Subcutaneous abdominal adipose tissue (tissue), 5 donors: ENCODE measurements at regions not wholly inside any gene's neighbourhood (a gene's known extent, or its start where the extent isn't known, plus 50 kb on each side); places are given as distances from the start of the nearest gene placed in this dataset.

Experiments used
- H3K27ac ChIP-seq: one replicate; pipeline ENCODE4 v1.7.0; 2013; ENCODE audit warnings: low read depth, mild to moderate bottlenecking, inconsistent platforms, low read length, moderate library complexity
- H3K27me3 ChIP-seq, 5 donors: one replicate each; pipeline ENCODE4 v1.7.0; 2013; ENCODE audit warnings: low read length in 5 of 5, inconsistent platforms in 1 of 5; ENCODE audit not compliant: control insufficient read depth in 5 of 5, insufficient read depth in 4 of 5
- H3K36me3 ChIP-seq, 5 donors: one replicate each; pipeline ENCODE4 v1.7.0; 2013; ENCODE audit warnings: low read length in 5 of 5; ENCODE audit not compliant: control insufficient read depth in 5 of 5, insufficient read depth in 5 of 5
- H3K4me1 ChIP-seq, 5 donors: one replicate each; pipeline ENCODE4 v1.7.0; 2013; ENCODE audit warnings: low read length in 5 of 5, mild to moderate bottlenecking in 3 of 5, moderate library complexity in 1 of 5; ENCODE audit not compliant: control insufficient read depth in 5 of 5, insufficient read depth in 5 of 5
- H3K4me3 ChIP-seq, 5 donors: one replicate each; pipeline ENCODE4 v1.7.0; 2013; ENCODE audit warnings: low read length in 5 of 5, low read depth in 1 of 5
- H3K9ac ChIP-seq, 5 donors: one replicate each; pipeline ENCODE4 v1.7.0; 2013; ENCODE audit warnings: low read length in 5 of 5, mild to moderate bottlenecking in 4 of 5, moderate library complexity in 3 of 5
- H3K9me3 ChIP-seq, 5 donors: one replicate each; pipeline ENCODE4 v1.7.0; 2013; ENCODE audit warnings: low read length in 5 of 5; ENCODE audit not compliant: control insufficient read depth in 5 of 5
- donor health status: healthy.
- donor health status: healthy.
- donor health status: healthy.
- donor health status: healthy.
- donor health status: healthy.

DNA sequence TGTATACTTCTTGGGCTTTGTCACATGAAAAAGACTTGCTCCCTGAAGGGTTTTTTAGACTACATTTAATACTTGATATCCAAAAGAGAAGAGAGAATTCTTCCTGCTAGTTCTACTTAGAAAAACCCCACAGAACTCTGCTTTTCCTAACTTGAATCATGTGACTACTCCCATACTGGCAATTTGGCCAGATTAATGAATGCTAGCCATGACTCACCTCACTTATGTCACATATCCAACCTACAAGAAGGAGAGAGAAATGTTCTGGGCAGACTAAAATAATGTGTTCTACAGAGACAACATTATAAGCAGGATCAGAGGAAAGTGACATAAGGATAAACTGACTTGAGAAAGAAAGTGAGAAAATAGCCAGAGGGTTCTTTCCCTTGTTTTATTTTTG, 249.3 kb upstream of the GULP1 start:
- Histone ChIP-seq H3K9me3 (peaks cover 0 to 3% (median 0%) of the 10 kb centered on the region in 5 donors), H3K9ac (no peak overlapping the region), H3K27ac (no peak overlapping the region), H3K27me3 (no peaks in the 10 kb centered on the region), H3K4me3 (no peak overlapping the region), H3K4me1 (no peaks in the 10 kb centered on the region), H3K36me3 (no peaks in the 10 kb centered on the region)

DNA sequence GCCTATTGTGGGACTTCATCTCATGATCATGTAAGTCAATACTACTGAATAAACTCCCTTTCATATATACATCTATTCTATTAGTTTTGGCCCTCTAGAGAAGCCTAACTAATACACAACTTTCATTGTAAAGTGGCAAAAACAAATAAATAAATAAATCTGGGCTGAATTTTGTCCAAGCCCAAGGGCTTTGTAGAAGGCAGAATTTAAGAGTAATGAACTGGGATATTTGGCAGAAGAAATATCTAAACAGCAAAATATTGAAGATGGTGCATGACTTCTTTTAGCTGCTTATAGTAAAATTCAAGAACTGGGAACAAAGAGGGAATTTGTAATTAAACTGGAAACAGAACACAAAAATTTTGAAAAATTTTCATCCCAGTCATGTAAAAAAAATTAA, 246.7 kb upstream of the GULP1 start:
- Histone ChIP-seq H3K4me3 (no peak overlapping the region), H3K4me1 (no peaks in the 10 kb centered on the region), H3K27ac (no peak overlapping the region), H3K9ac (no peak overlapping the region), H3K9me3 (peaks cover 0 to 3% (median 0%) of the 10 kb centered on the region in 5 donors), H3K27me3 (no peaks in the 10 kb centered on the region), H3K36me3 (no peaks in the 10 kb centered on the region)

DNA sequence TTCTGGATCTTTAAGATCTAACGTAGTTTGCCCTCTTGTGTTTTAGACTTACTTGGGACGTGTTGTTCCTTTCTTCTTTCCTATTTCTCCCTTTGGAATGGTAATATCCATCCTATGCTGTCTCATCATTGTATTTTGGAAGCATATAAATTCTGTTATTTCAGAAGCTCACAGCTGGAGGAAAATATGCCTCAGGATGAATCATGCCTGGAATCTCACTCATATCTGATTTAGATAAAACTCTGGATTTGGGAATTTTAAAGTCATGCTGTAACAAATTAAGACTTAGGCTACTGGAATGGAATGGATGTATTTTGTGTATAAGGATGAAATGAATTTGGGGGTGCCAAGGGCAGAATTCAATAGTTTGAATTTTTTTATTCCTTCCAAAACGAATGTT, 245.2 kb upstream of the GULP1 start:
- Histone ChIP-seq H3K27me3 (no peaks in the 10 kb centered on the region), H3K27ac (no peak overlapping the region), H3K4me1 (no peaks in the 10 kb centered on the region), H3K36me3 (no peaks in the 10 kb centered on the region), H3K9me3 (peaks cover 0 to 3% (median 0%) of the 10 kb centered on the region in 5 donors), H3K9ac (no peak overlapping the region), H3K4me3 (no peak overlapping the region)

DNA sequence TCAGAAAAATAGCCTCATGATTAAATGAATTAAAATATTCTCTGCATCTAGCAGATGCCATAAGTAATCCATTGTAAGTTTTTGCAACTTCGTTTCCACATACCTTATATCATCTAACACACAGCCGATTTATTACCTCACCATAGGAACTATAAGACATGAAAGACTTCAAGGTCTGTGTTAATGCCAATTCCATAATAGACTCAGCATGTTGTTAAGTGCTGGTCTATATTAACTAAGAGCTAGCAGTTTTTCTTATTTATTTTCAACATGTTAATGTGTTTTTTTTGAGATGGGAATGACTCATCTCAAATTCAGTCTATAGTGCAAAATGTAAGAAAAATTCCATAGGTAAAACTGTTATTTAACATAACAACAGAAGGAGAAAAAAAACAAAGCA, 243.9 kb upstream of the GULP1 start:
- no peak overlapping the region for H3K27ac ChIP-seq
- no peaks in the 10 kb centered on the region for H3K36me3 ChIP-seq
- H3K9ac ChIP-seq, result no peak overlapping the region
- H3K4me1 ChIP-seq, result no peaks in the 10 kb centered on the region
- H3K27me3 ChIP-seq, result no peaks in the 10 kb centered on the region
- peaks cover 0 to 3% (median 0%) of the 10 kb centered on the region in 5 donors for H3K9me3 ChIP-seq
- no peak overlapping the region for H3K4me3 ChIP-seq

DNA sequence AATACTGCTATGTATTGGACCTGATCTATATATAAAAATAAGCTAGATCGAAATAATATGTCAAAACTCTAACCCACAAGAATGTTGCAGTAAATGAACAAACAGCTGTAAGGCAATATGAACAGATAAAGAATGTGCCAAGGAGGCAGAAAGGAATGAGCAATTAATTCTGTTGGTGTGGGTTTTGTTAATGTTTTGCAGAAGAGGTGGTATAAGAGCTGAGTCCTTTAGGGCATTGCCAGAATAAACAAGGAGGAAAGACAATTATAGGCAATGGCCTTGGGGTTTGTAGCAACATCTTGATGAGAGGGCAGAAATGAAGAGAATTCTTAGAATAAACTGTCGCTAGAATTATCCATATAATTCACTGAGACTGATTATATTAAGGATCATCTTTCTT, 240.9 kb upstream of the GULP1 start:
- no peaks in the 10 kb centered on the region for H3K4me1 ChIP-seq
- H3K27me3 ChIP-seq, result no peaks in the 10 kb centered on the region
- H3K4me3 ChIP-seq, result no peak overlapping the region
- no peak overlapping the region for H3K27ac ChIP-seq
- no peaks in the 10 kb centered on the region for H3K36me3 ChIP-seq
- H3K9me3 ChIP-seq, result no peaks in the 10 kb centered on the region
- no peak overlapping the region for H3K9ac ChIP-seq

DNA sequence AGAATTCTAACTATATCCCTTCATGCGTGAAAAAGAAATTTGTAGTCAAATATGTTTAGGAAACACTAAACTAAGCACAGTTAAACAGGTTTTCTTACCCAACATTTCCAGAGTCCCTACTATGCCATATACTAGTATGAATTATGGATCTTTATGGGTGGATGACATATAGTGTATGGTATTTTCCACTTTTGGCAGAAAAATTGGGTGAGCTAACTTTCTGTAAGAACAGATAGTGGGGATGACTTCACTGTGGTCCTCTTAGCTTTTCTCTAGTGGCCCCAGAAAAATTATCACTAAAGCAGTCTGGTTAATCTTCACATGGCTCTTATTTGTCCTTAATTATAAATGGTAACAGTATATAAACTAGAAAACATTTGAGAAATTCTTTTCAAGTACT, 240.0 kb upstream of the GULP1 start:
- Histone ChIP-seq H3K9ac (no peak overlapping the region), H3K27me3 (no peaks in the 10 kb centered on the region), H3K36me3 (no peaks in the 10 kb centered on the region), H3K4me1 (no peaks in the 10 kb centered on the region), H3K4me3 (no peak overlapping the region), H3K9me3 (no peaks in the 10 kb centered on the region), H3K27ac (no peak overlapping the region)

DNA sequence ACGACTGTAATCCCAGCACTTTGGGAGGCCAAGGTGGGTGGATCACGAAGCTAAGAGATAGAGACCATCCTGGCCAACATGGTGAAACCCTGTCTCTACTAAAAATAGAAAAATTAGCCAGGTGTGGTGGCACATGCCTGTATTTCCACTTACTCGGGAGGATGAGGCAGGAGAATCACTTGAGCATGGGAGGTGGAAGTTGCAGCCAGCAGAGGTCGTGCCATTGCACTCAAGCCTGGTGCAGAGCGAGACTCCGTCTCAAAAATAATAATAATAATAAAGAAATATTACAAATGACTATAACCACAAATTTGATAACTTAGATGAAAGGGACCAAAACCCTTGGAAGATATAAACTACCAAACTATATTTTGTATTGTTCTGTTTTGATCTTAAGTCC, 226.3 kb upstream of the GULP1 start:
- no peak overlapping the region for H3K9ac ChIP-seq
- H3K27ac ChIP-seq, result no peak overlapping the region
- H3K27me3 ChIP-seq, result no peaks in the 10 kb centered on the region
- H3K9me3 ChIP-seq, result peaks cover 0 to 9% (median 0%) of the 10 kb centered on the region in 5 donors
- no peaks in the 10 kb centered on the region for H3K4me1 ChIP-seq
- no peak overlapping the region for H3K4me3 ChIP-seq
- H3K36me3 ChIP-seq, result no peaks in the 10 kb centered on the region

DNA sequence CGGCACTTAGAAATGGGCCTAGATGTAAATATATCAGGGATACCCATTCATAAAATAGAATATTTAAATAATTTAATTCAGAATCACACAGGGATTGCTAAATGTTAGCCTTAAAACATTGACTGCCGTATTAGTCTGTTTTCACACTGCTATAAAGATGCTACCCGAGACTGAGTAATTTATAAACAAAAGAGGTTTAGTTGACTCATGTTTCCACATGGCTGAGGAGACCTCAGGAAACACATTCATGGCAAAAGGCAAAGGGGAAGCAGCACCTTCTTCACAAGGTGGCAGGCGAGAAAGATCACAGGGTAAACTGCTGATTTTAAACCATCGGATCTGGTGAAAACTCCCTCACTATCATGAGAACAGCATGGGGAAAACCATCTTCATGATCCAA, 223.6 kb upstream of the GULP1 start:
- H3K9me3 ChIP-seq, result peaks cover 0 to 17% (median 5%) of the 10 kb centered on the region in 5 donors
- no peak overlapping the region for H3K9ac ChIP-seq
- no peaks in the 10 kb centered on the region for H3K36me3 ChIP-seq
- no peak overlapping the region for H3K27ac ChIP-seq
- H3K4me1 ChIP-seq, result no peaks in the 10 kb centered on the region
- H3K4me3 ChIP-seq, result no peak overlapping the region
- H3K27me3 ChIP-seq, result no peaks in the 10 kb centered on the region

DNA sequence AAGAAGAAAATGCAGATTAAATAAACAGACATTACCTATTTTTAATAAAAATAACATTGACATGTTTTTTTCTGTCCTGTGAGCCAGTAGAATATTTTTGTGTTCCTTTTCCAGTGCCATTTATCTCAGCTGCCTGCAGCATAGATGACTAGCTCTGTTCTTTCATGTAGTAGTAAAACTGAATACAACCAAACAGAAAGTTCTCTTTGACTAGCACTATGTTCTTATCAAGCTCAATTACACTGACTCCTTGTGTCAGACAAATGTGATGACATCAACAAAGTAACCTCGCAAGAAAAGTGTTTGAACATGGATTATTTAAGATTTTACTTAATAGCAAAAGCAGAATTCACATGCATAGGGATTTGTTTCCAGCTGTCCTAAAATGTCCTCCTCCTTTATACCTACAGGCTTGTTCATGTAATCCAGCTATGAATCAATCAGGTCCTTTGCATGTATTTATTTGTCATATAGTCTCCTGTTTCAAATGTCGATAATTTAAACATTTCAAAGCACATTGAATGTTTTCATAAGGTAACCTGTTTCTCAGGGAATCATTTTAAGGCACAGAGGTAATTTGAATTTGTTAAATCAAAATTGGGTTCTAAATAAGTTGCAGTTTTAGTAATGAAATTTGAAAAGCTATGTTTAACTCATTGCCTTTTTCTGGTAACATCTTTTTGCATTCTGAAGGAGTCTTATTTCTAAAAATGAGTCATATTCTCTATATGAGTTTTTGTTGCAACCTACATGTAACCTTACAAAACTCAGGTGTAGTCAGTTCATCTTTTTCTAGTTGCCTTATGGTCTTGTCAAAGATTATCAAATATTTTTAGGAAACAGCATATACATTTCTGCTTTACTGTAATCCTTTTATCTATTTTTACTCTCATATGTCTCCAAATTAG, 215.3 kb upstream of the GULP1 start:
- Histone ChIP-seq H3K27me3 (no peaks in the 10 kb centered on the region), H3K9me3 (peaks cover 2 to 18% (median 10%) of the 10 kb centered on the region in 5 donors), H3K9ac (no peak overlapping the region), H3K36me3 (no peaks in the 10 kb centered on the region), H3K4me1 (no peaks in the 10 kb centered on the region), H3K4me3 (no peak overlapping the region), H3K27ac (no peak overlapping the region)

DNA sequence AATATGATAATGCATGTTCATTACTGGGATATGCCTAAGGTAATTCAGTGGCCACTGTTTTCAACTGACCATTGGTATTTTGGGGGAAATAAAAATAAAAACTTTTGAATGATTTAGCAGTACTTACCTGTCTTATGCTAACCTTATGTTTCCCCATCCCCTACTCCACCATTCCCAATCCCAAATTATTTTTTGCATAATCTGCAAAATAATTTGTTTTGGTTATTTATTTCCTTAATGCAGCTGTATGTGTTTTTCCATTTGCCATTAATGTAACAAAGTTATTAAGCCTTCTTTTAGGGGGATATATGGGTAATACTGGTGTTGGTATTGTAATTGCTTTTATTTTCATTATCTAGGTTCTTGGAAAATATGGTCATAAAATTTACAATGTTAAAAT, 213.9 kb upstream of the GULP1 start:
- H3K9me3 ChIP-seq, result peaks cover 0 to 12% (median 7%) of the 10 kb centered on the region in 5 donors
- H3K4me1 ChIP-seq, result no peaks in the 10 kb centered on the region

More for the DNA sequence above, 213.9 kb upstream of the GULP1 start:
- H3K4me3 ChIP-seq, result no peak overlapping the region
- no peak overlapping the region for H3K27ac ChIP-seq
- H3K27me3 ChIP-seq, result no peaks in the 10 kb centered on the region
- H3K9ac ChIP-seq, result no peak overlapping the region
- H3K36me3 ChIP-seq, result no peaks in the 10 kb centered on the region
